ENCODE measurements at regions not wholly inside any gene's neighbourhood (a gene's known extent, or its start where the extent isn't known, plus 50 kb on each side); places are given as distances from the start of the nearest gene placed in this dataset.
"Not testable (repeated sequence)": the region's sequence is repeated elsewhere in the genome, so short reads cannot be mapped to it uniquely, and the experiment has no call there.

- Mint-ChIP-seq H3K9me3 (no peaks in the 10 kb centered on the region), H3K27me3 (no peaks in the 10 kb centered on the region), H3K4me3 (no peak overlapping the region), H3K36me3 (ENCODE audit: low read depth) (no peaks in the 10 kb centered on the region), H3K27ac (no peak overlapping the region), H3K4me1 (no peaks in the 10 kb centered on the region)
- TF ChIP-seq CTCF (IDR thresholded peaks at IDR 0.05): no peak
- DNase-seq (no peak), ATAC-seq (ENCODE audit: low read depth) (no peak)
- intact Hi-C loops (cut with micrococcal nuclease): no loop called here
- CTCF ChIA-PET: no interaction called here
- POLR2A ChIA-PET: no interaction called here
These were observed 258.5 kb upstream of the FAT1 start for GRCh38 chr4:186982160-186982559.

GRCh38 chr4:186984105-186984644 is 260.5 kb upstream of the FAT1 start:
- POLR2A ChIA-PET: no interaction called here

GRCh38 chr4:186999686-187000085 is 276.0 kb upstream of the FAT1 start:
- ATAC-seq (ENCODE audit: low read depth) (no peak), DNase-seq (no peak)
- Mint-ChIP-seq H3K4me3 (no peak overlapping the region), H3K4me1 (no peaks in the 10 kb centered on the region), H3K27ac (no peak overlapping the region), H3K36me3 (ENCODE audit: low read depth) (no peaks in the 10 kb centered on the region), H3K9me3 (peaks cover 11% of the 10 kb centered on the region), H3K27me3 (no peaks in the 10 kb centered on the region)
- TF ChIP-seq CTCF (IDR thresholded peaks at IDR 0.05): no peak
- ChIA-PET CTCF (no interaction called here), POLR2A (no interaction called here)
- intact Hi-C loops (cut with micrococcal nuclease): no loop called here

More at GRCh38 chr4:186984105-186984644, 260.5 kb upstream of the FAT1 start:
- ATAC-seq (ENCODE audit: low read depth) (no peak), DNase-seq (no peak)
- intact Hi-C loops (cut with micrococcal nuclease): no loop called here
- Mint-ChIP-seq H3K4me3 (no peak overlapping the region), H3K4me1 (no peaks in the 10 kb centered on the region), H3K36me3 (ENCODE audit: low read depth) (no peaks in the 10 kb centered on the region), H3K9me3 (no peaks in the 10 kb centered on the region), H3K27ac (no peak overlapping the region), H3K27me3 (no peaks in the 10 kb centered on the region)
- CTCF ChIA-PET: no interaction called here
- TF ChIP-seq CTCF (IDR thresholded peaks at IDR 0.05): no peak

GRCh38 chr4:187000281-187000680 is 276.6 kb upstream of the FAT1 start:
- Mint-ChIP-seq H3K27me3 (no peaks in the 10 kb centered on the region), H3K4me3 (no peak overlapping the region), H3K4me1 (no peaks in the 10 kb centered on the region), H3K27ac (no peak overlapping the region), H3K36me3 (ENCODE audit: low read depth) (no peaks in the 10 kb centered on the region), H3K9me3 (peaks cover 12% of the 10 kb centered on the region)
- DNase-seq (no peak), ATAC-seq (ENCODE audit: low read depth) (no peak)
- intact Hi-C loops (cut with micrococcal nuclease): no loop called here
- ChIA-PET POLR2A (no interaction called here), CTCF (no interaction called here)
- TF ChIP-seq CTCF (IDR thresholded peaks at IDR 0.05): no peak

- DNase-seq; H3K36me3 Mint-ChIP-seq (ENCODE audit: low read depth); CTCF ChIA-PET; ATAC-seq (ENCODE audit: low read depth); intact Hi-C loops (cut with micrococcal nuclease); H3K4me3 Mint-ChIP-seq; H3K27ac Mint-ChIP-seq; H3K9me3 Mint-ChIP-seq; POLR2A ChIA-PET; H3K4me1 Mint-ChIP-seq; H3K27me3 Mint-ChIP-seq: not testable (repeated sequence)
These were observed 278.5 kb upstream of the FAT1 start for GRCh38 chr4:187002133-187002532.

GRCh38 chr4:187004628-187005027 is 281.0 kb upstream of the FAT1 start:
- intact Hi-C loops (cut with micrococcal nuclease): no loop called here
- no peak for DNase-seq
- Mint-ChIP-seq H3K27ac (no peak overlapping the region), H3K9me3 (peaks cover 8% of the 10 kb centered on the region), H3K4me1 (no peaks in the 10 kb centered on the region), H3K36me3 (ENCODE audit: low read depth) (no peaks in the 10 kb centered on the region), H3K4me3 (no peak overlapping the region), H3K27me3 (no peaks in the 10 kb centered on the region)
- TF ChIP-seq CTCF (IDR thresholded peaks at IDR 0.05): no peak
- no peak for ATAC-seq (ENCODE audit: low read depth)
- ChIA-PET POLR2A (no interaction called here), CTCF (no interaction called here)
